ENCODE measurements at regions not wholly inside any gene's neighbourhood (a gene's known extent, or its start where the extent isn't known, plus 50 kb on each side); places are given as distances from the start of the nearest gene placed in this dataset.

DNA sequence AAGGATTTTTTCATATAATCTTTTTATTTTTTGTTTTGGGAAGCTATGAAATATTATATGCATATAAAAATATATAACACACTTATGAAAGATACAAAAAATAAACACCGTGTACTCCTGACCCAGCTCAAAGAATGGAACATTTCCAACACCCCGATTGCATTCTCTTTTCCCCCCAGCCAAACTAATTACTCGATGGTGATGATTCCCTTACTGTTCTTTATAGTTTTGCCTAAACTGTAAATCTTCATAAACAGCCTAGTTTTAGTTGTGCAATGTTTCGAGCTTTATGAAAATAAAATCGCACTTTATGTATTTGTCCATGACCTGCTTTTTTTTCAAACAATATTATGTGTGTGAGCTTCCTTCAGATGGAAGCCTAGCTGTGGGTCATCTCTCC, 352.0 kb upstream of the KAZN start:
- Histone ChIP-seq H3K27me3 (replicated peaks in 1 of 4; ENCODE audit: control extremely low read depth in 1 of 4, control insufficient read depth in 3 of 4, insufficient read depth in 4 of 4, low read length in 3 of 4) (peaks cover 0 to 6% (median 3%) of the 10 kb centered on the region in 4 experiments), H3K4me2 (replicated peaks; ENCODE audit: low read depth, low read length, poor library complexity, severe bottlenecking) (no peak overlapping the region), H4K20me1 (ENCODE audit: control insufficient read depth, insufficient read depth, low read length, poor library complexity, severe bottlenecking) (no peaks in the 10 kb centered on the region), H3K4me1 (ENCODE audit: control insufficient read depth in 2 of 2, insufficient read depth in 2 of 2, low read length in 2 of 2) (no peaks in the 10 kb centered on the region), H3K27ac (ENCODE audit: low read length in 2 of 2) (no peak overlapping the region), H3K79me2 (ENCODE audit: control insufficient read depth, insufficient read depth, low read length) (no peaks in the 10 kb centered on the region), H3K9ac (ENCODE audit: low read length) (no peak overlapping the region), H2AFZ (ENCODE audit: insufficient read depth, low read depth, low read length, poor library complexity, severe bottlenecking) (no peak overlapping the region), H3K9me3 (ENCODE audit: control extremely low read depth in 1 of 3, control insufficient read depth in 2 of 3, insufficient read depth in 1 of 3, low read length in 2 of 3) (no peaks in the 10 kb centered on the region), H3K36me3 (replicated peaks in 1 of 2; ENCODE audit: control extremely low read depth in 1 of 2, control insufficient read depth in 1 of 2, extremely low read depth in 1 of 2, insufficient read depth in 2 of 2, low read length in 1 of 2) (no peaks in the 10 kb centered on the region), H3K4me3 (ENCODE audit: control extremely low read depth in 1 of 5, extremely low read depth in 1 of 5, insufficient read depth in 1 of 5, low read depth in 2 of 5, low read length in 4 of 5) (no peak overlapping the region)
- no peak overlapping the region for H3K27ac Mint-ChIP-seq
- intact Hi-C loops (cut with micrococcal nuclease), result no loop called here
- TF ChIP-seq CTCF (IDR thresholded peaks at IDR 0.05) (no peak), EZH2 (IDR thresholded peaks at IDR 0.05; ENCODE audit: borderline replicate concordance, insufficient read depth, low read depth, low read length, poor library complexity, severe bottlenecking) (no peak)
- peaks cover 4% of the 10 kb centered on the region for H3K4me1 Mint-ChIP-seq
- CTCF ChIA-PET, result interaction anchor here (1.2 kb wide), 1 partner anchor 11 kb away, joined by 3 read pairs; no protein-coding TSS in a partner anchor
- no peak for DNase-seq
- ATAC-seq (ENCODE audit: low read depth), result no peak
- no peaks in the 10 kb centered on the region for H3K9me3 Mint-ChIP-seq (ENCODE audit: insufficient read depth)
- peaks cover 25% of the 10 kb centered on the region for H3K27me3 Mint-ChIP-seq
- POLR2A ChIA-PET, result no interaction called here
- no peak overlapping the region for H3K4me3 Mint-ChIP-seq
- WGBS (ENCODE audit: insufficient coverage), result 86% methylated on average over 2 of the region's 5 CpGs

- DNase-seq (no peak), ATAC-seq (ENCODE audit: low read depth) (no peak)
- H3K9ac ChIP-seq (ENCODE audit: low read length), result no peak overlapping the region
- no peaks in the 10 kb centered on the region for H3K36me3 ChIP-seq (replicated peaks in 1 of 2; ENCODE audit: control extremely low read depth in 1 of 2, control insufficient read depth in 1 of 2, extremely low read depth in 1 of 2, insufficient read depth in 2 of 2, low read length in 1 of 2)
- H3K9me3 ChIP-seq (ENCODE audit: control extremely low read depth in 1 of 3, control insufficient read depth in 2 of 3, insufficient read depth in 1 of 3, low read length in 2 of 3), result no peaks in the 10 kb centered on the region
- H3K79me2 ChIP-seq (ENCODE audit: control insufficient read depth, insufficient read depth, low read length), result no peaks in the 10 kb centered on the region
- intact Hi-C loops (cut with micrococcal nuclease), result no loop called here
- H3K27me3 ChIP-seq (replicated peaks in 1 of 4; ENCODE audit: control extremely low read depth in 1 of 4, control insufficient read depth in 3 of 4, insufficient read depth in 4 of 4, low read length in 3 of 4), result peaks cover 0 to 6% (median 3%) of the 10 kb centered on the region in 4 experiments
- no peak overlapping the region for H2AFZ ChIP-seq (ENCODE audit: insufficient read depth, low read depth, low read length, poor library complexity, severe bottlenecking)
- H3K4me2 ChIP-seq (replicated peaks; ENCODE audit: low read depth, low read length, poor library complexity, severe bottlenecking), result no peak overlapping the region
- H3K4me1 ChIP-seq (ENCODE audit: control insufficient read depth in 2 of 2, insufficient read depth in 2 of 2, low read length in 2 of 2), result no peaks in the 10 kb centered on the region
- peaks cover 25% of the 10 kb centered on the region for H3K27me3 Mint-ChIP-seq
- H3K4me3 ChIP-seq (ENCODE audit: control extremely low read depth in 1 of 5, extremely low read depth in 1 of 5, insufficient read depth in 1 of 5, low read depth in 2 of 5, low read length in 4 of 5), result no peak overlapping the region
- ChIA-PET POLR2A (no interaction called here), CTCF (interaction anchor here (1.2 kb wide), 1 partner anchor 13 kb away, joined by 3 read pairs; no protein-coding TSS in a partner anchor)
- no peaks in the 10 kb centered on the region for H3K9me3 Mint-ChIP-seq (ENCODE audit: insufficient read depth)
- TF ChIP-seq EZH2 (IDR thresholded peaks at IDR 0.05; ENCODE audit: borderline replicate concordance, insufficient read depth, low read depth, low read length, poor library complexity, severe bottlenecking) (no peak), CTCF (IDR thresholded peaks at IDR 0.05) (no peak)
- WGBS (ENCODE audit: insufficient coverage), result 71% methylated on average over 5 of the region's 6 CpGs
- no peak overlapping the region for H3K27ac Mint-ChIP-seq
- H3K4me1 Mint-ChIP-seq, result peaks cover 4% of the 10 kb centered on the region
- H3K4me3 Mint-ChIP-seq, result no peak overlapping the region
- H3K27ac ChIP-seq (ENCODE audit: low read length in 2 of 2), result no peak overlapping the region
- no peaks in the 10 kb centered on the region for H4K20me1 ChIP-seq (ENCODE audit: control insufficient read depth, insufficient read depth, low read length, poor library complexity, severe bottlenecking)
These were observed 350.8 kb upstream of the KAZN start for GRCh38 chr1:14247666-14248065.

All from B cell (primary cell).